HepG2 (cell line): ENCODE measurements at regions not wholly inside any gene's neighbourhood (a gene's known extent, or its start where the extent isn't known, plus 50 kb on each side); places are given as distances from the start of the nearest gene placed in this dataset.

ENCODE experiments used
- AKAP8 ChIP-seq: sonication (generic); formaldehyde crosslinking; IDR thresholded peaks from 2 replicates; pipeline ENCODE4 v1.5.1; 2020; ENCODE audit warnings: mild to moderate bottlenecking, missing genetic modification reagents
- ATF7-NPFF ChIP-seq: sonication (generic); formaldehyde crosslinking; IDR thresholded peaks from 2 replicates; pipeline ENCODE4 v1.8.1; 2023; ENCODE audit warnings: mild to moderate bottlenecking, low read depth, missing genetic modification reagents, moderate library complexity
- CCAR2 ChIP-seq: fragments of 200-400 bp; formaldehyde crosslinking; optimal IDR thresholded peaks from 2 replicates; pipeline ENCODE3; 2018; ENCODE audit warnings: low read depth, mild to moderate bottlenecking, low read length, moderate library complexity
- EHMT2 ChIP-seq: fragments of 200-600 bp; sonication (generic); IDR thresholded peaks from 2 replicates; pipeline ENCODE4 v1.7.0; 2017; ENCODE audit warnings: antibody characterized with exemption, low read depth, low read length, borderline replicate concordance
- ERF ChIP-seq: IDR thresholded peaks from 2 replicates; pipeline ENCODE4 v1.6.1; 2018; ENCODE audit warnings: missing biosample characterization, missing genetic modification reagents
- KAT8 ChIP-seq: IDR thresholded peaks from 2 replicates; pipeline ENCODE4 v1.6.1; 2016; ENCODE audit warnings: missing genetic modification reagents, missing compliant biosample characterization
- KDM3A ChIP-seq: IDR thresholded peaks from 2 replicates; pipeline ENCODE4 v1.6.1; 2018; ENCODE audit warnings: low read depth, missing compliant biosample characterization
- NR2C2 ChIP-seq: sonication (generic); formaldehyde crosslinking; IDR thresholded peaks from 2 replicates; pipeline ENCODE4 v1.4.0; 2020; ENCODE audit warnings: missing genetic modification reagents, mild to moderate bottlenecking, moderate library complexity, borderline replicate concordance
- NR2F1 ChIP-seq, 2 experiments: fragments of 450-650 bp in 1 of 2; formaldehyde crosslinking in 1 of 2; IDR thresholded peaks; 2 replicates each; pipeline versions ENCODE4 v1.5.0 to v1.6.1; 2016 to 2020; ENCODE audit warnings: mild to moderate bottlenecking in 1 of 2, missing compliant biosample characterization in 1 of 2, missing genetic modification reagents in 1 of 2, moderate library complexity in 1 of 2
- RAD51 ChIP-seq: fragments of 450-650 bp; IDR thresholded peaks from 2 replicates; pipeline ENCODE4 v1.6.1; 2016; ENCODE audit warnings: borderline replicate concordance
- SOX13 ChIP-seq, 3 experiments: fragments of 450-650 bp in 1 of 3; sonication (generic) in 1 of 3; formaldehyde crosslinking in 1 of 3; IDR thresholded peaks in 2 of 3; conservative IDR thresholded peaks in 1 of 3; 2 replicates each; pipeline versions ENCODE4 v1.5.0 to v1.6.1; 2016 to 2020; ENCODE audit warnings: antibody characterized with exemption in 1 of 3, mild to moderate bottlenecking in 1 of 3, missing compliant biosample characterization in 1 of 3, missing genetic modification reagents in 1 of 3, moderate library complexity in 1 of 3
- TEAD2 ChIP-seq: sonication (generic); formaldehyde crosslinking; IDR thresholded peaks from 2 replicates; pipeline ENCODE4 v1.9.0; 2021; ENCODE audit warnings: missing genetic modification reagents
- TRIM24 ChIP-seq: sonication (generic); formaldehyde crosslinking; IDR thresholded peaks from 2 replicates; pipeline ENCODE4 v1.8.0; 2022; ENCODE audit warnings: mild to moderate bottlenecking, missing genetic modification reagents
- ZNF549 ChIP-seq: sonication (generic); formaldehyde crosslinking; IDR thresholded peaks from 2 replicates; pipeline ENCODE4 v1.5.0; 2020; ENCODE audit warnings: missing genetic modification reagents
- ZNF550 ChIP-seq: sonication (generic); formaldehyde crosslinking; IDR thresholded peaks from 2 replicates; pipeline ENCODE4 v1.4.0; 2020; ENCODE audit warnings: mild to moderate bottlenecking, missing genetic modification reagents, borderline replicate concordance
- TF ChIP-seq, protein P1 (sequence below): sonication (generic); formaldehyde crosslinking; IDR thresholded peaks from 2 replicates; pipeline ENCODE4 v1.8.1; 2022; ENCODE audit warnings: low read depth, mild to moderate bottlenecking, missing genetic modification reagents
- TF ChIP-seq, protein P2 (sequence below): fragments of 450-650 bp; IDR thresholded peaks from 2 replicates; pipeline ENCODE4 v1.6.1; 2016
- TF ChIP-seq, protein P3 (sequence below): sonication (generic); IDR thresholded peaks from 2 replicates; pipeline ENCODE4 v1.6.1; 2016; ENCODE audit warnings: low read depth, borderline replicate concordance
- TF ChIP-seq, protein P4 (sequence below): sonication (generic); formaldehyde crosslinking; IDR thresholded peaks from 2 replicates; pipeline ENCODE4 v1.5.0; 2020; ENCODE audit warnings: missing genetic modification reagents, mild to moderate bottlenecking, borderline replicate concordance
- TF ChIP-seq, protein P5 (sequence below): sonication (generic); formaldehyde crosslinking; IDR thresholded peaks from 2 replicates; pipeline ENCODE4 v1.8.1; 2023; ENCODE audit warnings: missing genetic modification reagents, mild to moderate bottlenecking, borderline replicate concordance

DNA sequence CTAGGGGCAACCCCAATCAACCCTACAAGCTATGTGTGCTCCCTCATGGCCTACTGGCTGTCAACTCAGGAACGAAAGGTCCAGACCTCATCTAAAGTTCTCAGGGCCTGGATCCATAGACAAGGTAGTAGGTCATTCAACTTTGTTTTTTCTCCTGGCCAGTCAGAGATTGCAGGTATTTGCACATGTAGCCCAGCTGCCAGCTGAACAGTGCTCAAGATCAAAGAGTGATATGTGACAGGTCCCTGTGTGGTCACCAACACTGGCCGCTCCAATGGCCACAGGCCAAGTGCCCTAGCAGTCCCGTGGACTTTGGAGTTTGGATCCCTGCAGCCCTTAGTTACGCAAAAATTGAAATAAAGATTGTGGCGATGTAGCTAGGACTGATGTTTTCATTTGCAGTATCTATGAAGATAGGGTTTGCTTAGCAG, 60.6 kb upstream of the ATXN1 start (continued):
- TF ChIP-seq, protein P1, sequence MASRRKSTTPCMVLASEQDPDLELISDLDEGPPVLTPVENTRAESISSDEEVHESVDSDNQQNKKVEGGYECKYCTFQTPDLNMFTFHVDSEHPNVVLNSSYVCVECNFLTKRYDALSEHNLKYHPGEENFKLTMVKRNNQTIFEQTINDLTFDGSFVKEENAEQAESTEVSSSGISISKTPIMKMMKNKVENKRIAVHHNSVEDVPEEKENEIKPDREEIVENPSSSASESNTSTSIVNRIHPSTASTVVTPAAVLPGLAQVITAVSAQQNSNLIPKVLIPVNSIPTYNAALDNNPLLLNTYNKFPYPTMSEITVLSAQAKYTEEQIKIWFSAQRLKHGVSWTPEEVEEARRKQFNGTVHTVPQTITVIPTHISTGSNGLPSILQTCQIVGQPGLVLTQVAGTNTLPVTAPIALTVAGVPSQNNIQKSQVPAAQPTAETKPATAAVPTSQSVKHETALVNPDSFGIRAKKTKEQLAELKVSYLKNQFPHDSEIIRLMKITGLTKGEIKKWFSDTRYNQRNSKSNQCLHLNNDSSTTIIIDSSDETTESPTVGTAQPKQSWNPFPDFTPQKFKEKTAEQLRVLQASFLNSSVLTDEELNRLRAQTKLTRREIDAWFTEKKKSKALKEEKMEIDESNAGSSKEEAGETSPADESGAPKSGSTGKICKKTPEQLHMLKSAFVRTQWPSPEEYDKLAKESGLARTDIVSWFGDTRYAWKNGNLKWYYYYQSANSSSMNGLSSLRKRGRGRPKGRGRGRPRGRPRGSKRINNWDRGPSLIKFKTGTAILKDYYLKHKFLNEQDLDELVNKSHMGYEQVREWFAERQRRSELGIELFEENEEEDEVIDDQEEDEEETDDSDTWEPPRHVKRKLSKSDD (CRISPR knock-in tag): peak; percentile 92
- TF ChIP-seq, protein P2, sequence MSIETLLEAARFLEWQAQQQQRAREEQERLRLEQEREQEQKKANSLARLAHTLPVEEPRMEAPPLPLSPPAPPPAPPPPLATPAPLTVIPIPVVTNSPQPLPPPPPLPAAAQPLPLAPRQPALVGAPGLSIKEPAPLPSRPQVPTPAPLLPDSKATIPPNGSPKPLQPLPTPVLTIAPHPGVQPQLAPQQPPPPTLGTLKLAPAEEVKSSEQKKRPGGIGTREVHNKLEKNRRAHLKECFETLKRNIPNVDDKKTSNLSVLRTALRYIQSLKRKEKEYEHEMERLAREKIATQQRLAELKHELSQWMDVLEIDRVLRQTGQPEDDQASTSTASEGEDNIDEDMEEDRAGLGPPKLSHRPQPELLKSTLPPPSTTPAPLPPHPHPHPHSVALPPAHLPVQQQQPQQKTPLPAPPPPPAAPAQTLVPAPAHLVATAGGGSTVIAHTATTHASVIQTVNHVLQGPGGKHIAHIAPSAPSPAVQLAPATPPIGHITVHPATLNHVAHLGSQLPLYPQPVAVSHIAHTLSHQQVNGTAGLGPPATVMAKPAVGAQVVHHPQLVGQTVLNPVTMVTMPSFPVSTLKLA: peak; percentile 72
- TF ChIP-seq, protein P3, sequence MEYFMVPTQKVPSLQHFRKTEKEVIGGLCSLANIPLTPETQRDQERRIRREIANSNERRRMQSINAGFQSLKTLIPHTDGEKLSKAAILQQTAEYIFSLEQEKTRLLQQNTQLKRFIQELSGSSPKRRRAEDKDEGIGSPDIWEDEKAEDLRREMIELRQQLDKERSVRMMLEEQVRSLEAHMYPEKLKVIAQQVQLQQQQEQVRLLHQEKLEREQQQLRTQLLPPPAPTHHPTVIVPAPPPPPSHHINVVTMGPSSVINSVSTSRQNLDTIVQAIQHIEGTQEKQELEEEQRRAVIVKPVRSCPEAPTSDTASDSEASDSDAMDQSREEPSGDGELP: peak; percentile 100
- TF ChIP-seq KDM3A (CRISPR knock-in tag) (peak; percentile 95), NR2F1 (CRISPR knock-in tag; IDR thresholded peaks at IDR 0.05) (peak; percentile 79 to 91), ZNF549 (CRISPR knock-in tag) (0 out of 2 replicates have a peak, but pooled peaks have one; percentile 29), AKAP8 (CRISPR knock-in tag) (0 out of 2 replicates have a peak, but pooled peaks have one; percentile 30), EHMT2 (peak; percentile 95), ZNF550 (CRISPR knock-in tag) (no peak), TRIM24 (CRISPR knock-in tag) (peak; percentile 98), ERF (CRISPR knock-in tag) (peak; percentile 97), SOX13 (IDR thresholded peaks at IDR 0.05) (peak; percentile 90), SOX13 (CRISPR knock-in tag; conservative IDR thresholded peaks at IDR 0.05 in 1 of 2, IDR thresholded peaks at IDR 0.05 in 1 of 2) (peak in 1 of 2 experiments; percentile 96; a peak in 2 of 4 replicates), TEAD2 (CRISPR knock-in tag) (no peak), RAD51 (no peak), ATF7-NPFF (CRISPR knock-in tag) (0 out of 2 replicates have a peak, but pooled peaks have one; percentile 38), NR2C2 (CRISPR knock-in tag) (peak; percentile 89), KAT8 (peak; percentile 91), CCAR2 (no peak)
- TF ChIP-seq, protein P4, sequence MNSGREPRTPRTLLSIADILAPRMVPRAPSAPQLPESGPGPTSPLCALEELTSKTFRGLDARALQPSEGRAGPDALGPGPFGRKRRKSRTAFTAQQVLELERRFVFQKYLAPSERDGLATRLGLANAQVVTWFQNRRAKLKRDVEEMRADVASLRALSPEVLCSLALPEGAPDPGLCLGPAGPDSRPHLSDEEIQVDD: no peak
- TF ChIP-seq, protein P5, sequence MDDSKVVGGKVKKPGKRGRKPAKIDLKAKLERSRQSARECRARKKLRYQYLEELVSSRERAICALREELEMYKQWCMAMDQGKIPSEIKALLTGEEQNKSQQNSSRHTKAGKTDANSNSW: no peak
